Cerebellar cortex (tissue), 1 donor: ENCODE measurements at regions not wholly inside any gene's neighbourhood (a gene's known extent, or its start where the extent isn't known, plus 50 kb on each side); places are given as distances from the start of the nearest gene placed in this dataset.
"Not testable (repeated sequence)": the region's sequence is repeated elsewhere in the genome, so short reads cannot be mapped to it uniquely, and the experiment has no call there.

Source experiments
- DNase-seq: peaks from one replicate; pipeline ENCODE4 v3.0.0-alpha.2; 2015; ENCODE audit warnings: low spot score

DNA sequence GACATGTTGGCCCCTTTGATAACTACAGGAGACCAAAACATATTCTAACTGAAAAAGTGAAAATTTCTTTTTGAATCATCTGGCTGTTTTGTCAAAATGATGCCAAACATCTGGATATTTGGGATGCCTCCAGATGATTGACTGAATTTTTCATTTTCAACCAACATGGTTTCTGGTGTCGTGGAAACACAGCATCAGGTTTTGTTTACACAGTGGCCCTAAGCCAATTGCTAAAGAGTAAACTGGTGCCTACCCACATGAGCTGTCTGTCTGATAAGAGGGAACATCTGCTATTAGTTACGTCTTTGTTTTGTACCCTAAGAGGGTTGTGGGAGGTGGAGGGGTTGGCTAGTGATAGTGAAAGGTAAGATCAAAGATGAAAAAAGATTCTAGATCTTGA, 204.8 kb downstream of the KCNK2 start:
- no peak for DNase-seq

DNA sequence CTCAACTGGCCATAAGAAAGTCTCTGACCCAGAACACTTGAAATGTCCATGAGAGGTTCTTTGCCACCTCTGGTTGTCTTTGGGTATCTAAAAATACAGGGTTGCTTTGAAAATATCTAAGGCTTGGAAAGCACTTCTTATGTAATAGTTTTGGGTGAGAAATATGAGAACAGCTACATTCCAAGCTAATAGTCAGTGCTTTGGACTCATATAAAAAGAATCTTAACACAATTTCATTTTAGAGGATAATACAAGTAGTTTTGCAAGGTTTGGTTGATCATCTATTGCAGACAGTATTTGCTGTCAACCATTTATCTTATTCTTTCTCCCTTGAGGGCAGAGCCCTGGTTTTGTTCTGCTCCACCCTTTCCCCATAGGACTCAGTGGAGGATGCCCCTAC, 207.5 kb downstream of the KCNK2 start:
- no peak for DNase-seq

DNA sequence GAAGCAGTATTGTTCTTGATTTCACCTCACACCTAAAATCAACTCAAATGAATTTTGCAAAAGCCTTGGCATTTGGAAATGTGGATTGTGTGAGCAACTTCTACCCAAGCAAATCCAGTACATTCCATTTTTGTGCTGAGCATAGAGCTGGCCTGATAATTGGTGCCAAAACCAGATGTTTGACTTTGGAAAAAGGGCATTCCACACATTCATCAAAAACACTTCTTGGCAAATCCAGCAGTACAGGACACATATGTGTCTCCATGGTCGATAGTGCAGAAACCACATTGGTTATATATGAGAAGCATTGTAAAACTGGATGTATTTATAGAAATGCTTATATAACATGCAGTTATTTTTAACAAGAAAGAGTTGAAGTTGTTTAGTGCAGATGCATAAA, 210.4 kb downstream of the KCNK2 start:
- no peak for DNase-seq

DNA sequence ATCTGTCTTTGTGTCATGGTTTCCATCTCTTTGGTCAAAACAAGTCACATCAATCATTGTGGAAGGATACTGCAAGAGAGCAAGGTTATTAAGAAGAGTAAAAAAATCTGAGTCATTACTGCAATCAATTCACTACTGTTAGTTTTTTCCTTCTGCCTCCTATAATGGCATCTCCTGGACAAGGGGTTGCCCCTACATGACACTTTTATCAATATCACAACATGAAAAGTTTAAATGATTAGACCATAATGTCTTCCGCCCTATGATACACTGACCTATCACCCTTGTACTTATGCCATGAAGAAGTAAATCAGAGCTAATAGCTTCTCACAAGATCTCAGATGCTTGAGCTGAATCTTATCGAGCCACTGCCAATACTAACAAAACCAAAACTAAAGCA, 223.9 kb downstream of the KCNK2 start:
- no peak for DNase-seq

DNA sequence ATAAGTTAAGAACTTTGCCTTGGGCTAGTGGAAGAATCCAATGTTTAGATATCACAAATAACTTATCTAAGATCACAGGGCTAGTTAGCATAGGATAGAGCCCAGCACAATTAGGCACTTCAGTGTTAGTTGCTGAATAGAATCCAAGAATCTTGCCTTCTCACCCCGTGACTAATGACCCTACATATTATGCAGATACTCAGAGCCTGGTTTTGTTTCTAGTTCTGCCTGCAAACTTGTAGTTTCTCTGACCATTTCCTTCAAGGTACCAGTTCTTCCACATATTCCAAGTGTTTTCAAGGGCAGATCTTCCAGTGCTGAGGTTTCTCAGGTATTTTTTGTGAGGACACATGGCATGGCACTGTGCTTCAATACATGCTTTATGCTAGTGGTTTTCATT, 239.3 kb downstream of the KCNK2 start:
- no peak for DNase-seq

DNA sequence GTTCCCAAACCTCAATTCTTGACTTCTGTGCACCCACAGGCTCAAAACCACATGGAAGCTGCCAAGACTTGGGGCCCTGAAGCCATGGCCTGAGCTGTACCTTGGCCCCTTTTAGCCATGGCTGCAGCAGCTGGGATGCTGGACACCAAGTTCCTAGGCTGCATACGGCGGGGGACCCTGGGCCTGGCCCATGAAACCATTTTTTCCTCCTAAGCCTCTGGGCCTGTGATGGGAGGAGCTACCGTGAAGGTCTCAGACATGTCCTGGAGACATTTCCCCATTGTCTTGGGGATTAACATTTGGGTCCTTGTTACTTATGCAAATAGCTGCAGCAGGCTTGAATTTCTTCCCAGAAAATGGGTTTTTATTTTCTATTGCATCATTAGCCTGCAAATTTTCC, 241.5 kb downstream of the KCNK2 start:
- DNase-seq, result not testable (repeated sequence)

DNA sequence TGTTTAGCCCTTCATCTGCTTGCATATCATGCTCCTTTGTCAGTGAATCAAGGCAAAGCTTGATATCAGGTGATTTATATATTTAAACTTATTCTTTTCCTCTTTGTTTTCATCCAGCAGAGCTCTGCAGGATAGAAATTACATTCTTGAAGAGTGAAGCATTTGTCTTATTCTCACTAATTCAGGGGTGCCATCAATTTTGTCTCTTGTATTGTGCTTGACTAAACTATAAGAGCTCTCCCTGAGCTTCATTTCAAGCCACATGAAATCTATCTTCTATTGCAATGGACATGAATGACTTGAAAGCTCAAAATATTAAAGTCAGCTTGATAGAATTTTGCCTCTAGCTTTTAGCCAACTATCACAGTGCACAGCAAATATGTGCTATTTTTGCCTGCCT, 236.7 kb upstream of the KCTD3 start:
- no peak for DNase-seq

DNA sequence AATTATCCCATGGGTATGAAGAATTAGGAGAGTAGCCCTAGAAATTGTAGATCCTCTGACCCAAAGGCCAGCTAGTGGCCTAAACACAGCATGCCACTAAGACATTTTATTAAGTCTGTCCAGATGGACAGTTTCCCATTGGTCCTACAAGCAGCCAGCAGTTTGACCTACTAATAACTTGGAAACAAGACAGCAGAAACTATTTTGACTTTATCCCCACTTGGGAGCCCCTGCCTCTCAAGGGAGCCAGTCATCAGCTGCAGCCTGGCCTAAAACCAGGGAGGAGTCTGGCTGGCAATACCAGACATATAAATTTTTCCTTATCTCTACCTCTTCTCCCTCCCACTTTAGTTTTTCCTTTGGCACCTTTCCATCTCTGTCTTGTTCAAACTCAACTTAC, 222.6 kb upstream of the KCTD3 start:
- no peak for DNase-seq

DNA sequence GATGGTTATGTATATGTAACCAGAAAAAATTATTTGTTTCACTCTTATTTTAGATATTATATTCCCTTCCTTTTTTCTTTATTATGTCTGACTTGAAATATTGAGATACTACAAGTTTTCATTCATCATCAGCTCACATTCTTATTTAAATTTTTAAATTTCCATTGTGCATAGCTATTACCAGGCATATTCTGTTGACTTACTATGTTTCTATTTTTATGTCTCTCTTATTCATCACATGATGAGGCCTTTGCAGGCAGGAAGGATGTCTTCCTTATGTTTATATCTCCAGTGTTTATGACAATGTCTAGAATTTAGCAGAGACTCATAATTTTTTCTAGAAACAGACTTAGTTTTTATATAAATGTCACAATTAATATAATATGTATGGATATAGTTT, 221.9 kb upstream of the KCTD3 start:
- no peak for DNase-seq

DNA sequence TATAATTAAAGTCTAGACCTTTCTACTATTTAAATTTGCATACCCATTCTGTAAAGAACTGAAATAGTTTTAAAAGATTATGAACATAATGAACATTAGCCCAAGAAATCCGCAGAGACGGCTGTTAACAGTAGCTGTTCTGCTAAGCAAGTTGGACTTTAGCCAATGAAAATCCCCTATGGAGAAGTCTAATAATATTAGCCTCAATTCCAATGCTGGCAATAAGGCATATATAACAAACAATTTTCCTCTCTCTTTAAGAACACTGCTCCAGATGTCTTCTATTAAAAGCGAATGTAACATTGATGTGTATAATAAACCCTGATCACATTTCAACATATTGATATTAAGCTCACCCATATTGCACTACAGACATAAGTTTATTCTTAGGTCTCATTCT, 221.3 kb upstream of the KCTD3 start:
- no peak for DNase-seq

DNA sequence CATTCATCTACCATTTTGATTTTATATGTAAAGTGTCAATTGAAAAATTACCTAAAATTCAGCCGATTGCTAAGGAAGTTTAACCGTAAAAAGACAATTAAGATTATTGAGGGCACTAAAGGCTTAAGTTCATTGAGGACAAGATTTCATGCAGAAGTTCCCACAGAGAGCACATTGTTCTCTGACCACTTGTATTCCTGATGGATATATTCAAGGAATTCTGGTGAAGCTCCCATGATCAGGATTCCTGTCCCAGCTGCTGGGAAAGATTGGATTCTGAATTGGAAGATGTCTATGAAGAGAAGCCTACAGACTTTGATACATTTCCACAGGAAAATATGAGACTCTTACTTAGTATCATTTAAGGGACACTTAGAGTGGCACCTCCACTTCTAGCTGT, 209.2 kb upstream of the KCTD3 start:
- no peak for DNase-seq

DNA sequence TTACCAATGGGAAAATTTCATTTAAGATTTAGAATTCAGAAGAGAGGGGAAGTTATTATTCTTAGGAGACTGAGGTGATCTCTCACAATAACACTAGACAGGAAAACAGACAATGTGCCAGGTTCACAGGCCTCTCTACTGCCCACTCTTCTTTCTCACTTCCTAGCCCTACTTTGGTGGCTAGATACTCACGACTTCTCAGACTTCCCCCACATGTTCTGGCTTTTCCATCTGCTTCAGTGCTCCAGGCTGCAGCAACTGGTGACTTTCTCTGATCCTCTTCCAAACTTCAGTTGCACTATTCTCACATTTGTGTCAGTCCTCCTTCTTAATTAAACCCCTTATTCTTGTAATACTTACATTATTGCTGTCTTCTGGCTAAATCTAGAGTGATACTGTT, 208.7 kb upstream of the KCTD3 start:
- no peak for DNase-seq

DNA sequence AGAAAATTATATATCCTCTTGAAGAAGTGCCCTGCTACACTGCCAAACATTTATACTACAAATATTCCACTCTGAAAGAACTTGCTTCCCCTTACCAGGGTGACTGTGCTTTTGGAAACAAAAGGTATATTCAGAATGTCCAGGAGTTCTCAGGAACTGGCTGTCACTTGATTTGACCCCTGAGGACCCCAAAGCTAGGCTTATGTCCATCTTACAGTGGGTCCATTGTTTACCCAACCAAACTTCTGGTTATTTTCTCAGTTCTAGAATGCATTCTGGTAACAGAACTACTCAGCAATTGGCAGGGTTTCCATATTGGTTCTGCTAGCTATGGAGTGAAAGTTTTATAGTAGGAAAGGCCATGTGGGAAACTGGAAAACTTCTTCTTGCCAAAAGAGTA, 207.1 kb upstream of the KCTD3 start:
- DNase-seq, result no peak

DNA sequence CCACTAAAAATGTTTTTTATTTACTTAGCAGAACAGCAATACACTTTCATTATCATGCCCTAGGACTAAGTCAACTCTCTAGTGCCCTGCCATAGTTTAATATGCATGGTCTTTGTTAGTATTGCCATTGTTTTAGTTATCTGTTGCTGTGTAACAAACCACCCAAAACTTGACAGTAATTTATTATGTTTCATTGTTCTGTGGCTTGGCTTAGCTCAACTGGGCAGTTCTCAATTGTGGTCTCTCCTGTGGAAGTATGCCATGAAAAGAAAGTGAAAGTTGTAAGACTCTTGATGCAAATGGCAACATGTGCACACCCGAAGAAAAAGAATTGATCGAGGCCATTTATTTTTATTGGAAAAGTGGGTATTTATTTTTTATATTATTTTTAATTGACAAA, 206.3 kb upstream of the KCTD3 start:
- DNase-seq, result no peak

DNA sequence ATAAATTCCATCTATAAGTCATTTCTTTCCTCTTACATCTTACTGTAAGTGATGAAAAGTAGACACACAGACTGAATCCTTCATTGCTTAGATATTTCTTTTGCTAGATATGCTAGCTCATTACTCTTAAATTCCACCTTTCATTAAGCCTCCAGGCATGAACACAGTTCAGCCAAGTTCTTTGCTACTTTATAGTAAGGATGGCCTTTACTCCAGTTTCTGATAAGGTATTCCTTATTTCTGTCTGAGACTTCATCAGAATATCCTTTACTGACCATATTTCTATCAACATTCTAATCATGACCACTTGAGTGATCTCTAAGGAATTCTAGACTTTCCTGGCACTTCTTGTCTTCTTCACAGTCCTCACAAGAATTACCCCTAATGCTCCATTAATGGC, 191.7 kb upstream of the KCTD3 start:
- no peak for DNase-seq

DNA sequence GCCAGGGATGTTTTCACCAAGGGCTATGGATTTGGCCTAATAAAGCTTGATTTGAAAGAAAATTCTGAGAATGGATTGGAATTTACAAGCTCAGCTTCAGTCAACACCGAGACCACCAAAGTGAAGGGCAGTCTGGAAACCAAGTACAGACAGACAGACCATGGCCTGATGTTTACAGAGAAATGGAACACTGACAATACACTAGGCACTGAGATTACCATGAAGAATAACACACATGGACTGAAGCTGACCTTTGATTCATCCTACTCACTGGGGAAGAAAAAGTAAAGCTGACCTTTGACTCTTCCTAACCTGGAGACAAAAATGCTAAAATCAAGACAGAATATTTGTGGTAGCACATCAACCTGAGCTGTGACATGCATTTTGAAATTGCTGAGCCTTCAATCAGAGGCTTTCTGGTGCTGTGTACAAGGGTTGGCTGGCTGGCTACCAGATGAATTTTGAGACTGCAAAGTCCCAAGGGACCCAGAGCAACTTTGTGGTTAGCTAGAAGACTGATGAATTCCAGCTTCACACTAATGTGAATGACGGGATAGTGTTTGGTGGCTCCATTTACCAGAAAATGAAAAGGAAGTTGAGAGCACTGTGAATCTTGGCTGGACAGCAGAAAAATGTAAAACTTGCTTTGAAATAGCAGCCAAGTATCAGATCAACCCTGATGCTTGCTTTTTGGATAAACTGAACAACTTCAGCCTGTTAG, 190.4 kb upstream of the KCTD3 start:
- no peak for DNase-seq

DNA sequence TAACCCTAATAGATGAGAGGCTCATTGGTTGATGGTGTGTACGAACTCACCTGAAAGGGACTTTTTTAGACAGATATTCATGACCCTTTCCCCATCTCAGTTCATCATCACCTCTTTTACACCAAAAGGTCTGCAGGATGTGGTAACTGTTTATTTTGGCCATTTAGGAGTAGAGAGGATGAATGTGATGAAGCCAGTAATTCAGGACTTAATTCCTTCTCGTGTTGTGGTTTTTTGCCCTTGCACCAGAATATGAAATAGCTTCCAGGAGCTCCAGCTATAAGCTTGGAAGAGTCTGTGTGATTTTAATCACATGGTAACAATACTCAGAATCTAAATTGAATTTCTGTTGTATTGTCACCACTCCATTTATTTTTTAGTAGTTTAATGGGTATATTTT, 189.4 kb upstream of the KCTD3 start:
- no peak for DNase-seq

DNA sequence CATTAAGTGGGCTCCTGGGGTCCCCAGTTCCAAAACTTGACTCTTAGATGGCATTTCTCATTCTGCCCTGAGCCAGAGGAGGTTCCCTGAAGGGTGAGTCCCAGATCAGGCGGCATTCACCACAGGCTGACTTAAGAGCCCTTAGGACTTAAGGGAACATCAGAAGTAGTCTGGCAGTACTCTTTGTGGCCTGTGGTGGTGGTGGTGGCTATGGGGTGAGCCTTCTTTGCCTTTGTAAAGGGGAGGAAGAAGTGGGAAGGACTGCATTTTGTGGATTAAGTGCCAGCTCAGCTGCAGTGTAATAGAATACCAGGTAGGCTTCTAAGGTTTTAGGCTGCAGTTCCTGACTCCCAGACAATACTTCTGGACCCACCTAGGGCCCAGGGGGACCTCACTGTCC, 186.5 kb upstream of the KCTD3 start:
- DNase-seq, result no peak

DNA sequence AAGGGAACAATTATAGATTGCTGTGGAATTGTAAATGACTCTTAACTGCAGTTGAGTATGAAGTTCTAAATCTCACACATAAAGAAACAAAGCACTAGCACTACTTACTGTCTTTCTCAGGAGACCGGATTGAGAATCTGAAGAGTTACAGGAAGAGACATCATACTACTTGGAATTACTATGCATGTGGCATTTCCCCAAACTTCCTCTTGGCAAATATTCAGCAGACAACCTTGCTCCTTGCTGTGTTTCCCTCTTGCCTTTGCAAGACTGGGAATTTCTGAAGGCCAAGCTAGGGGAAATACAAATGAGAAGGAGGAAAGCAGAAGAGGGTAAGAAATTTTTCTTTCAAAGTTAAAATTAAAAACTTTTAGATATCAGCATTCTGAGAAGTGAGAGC, 173.6 kb upstream of the KCTD3 start:
- no peak for DNase-seq

DNA sequence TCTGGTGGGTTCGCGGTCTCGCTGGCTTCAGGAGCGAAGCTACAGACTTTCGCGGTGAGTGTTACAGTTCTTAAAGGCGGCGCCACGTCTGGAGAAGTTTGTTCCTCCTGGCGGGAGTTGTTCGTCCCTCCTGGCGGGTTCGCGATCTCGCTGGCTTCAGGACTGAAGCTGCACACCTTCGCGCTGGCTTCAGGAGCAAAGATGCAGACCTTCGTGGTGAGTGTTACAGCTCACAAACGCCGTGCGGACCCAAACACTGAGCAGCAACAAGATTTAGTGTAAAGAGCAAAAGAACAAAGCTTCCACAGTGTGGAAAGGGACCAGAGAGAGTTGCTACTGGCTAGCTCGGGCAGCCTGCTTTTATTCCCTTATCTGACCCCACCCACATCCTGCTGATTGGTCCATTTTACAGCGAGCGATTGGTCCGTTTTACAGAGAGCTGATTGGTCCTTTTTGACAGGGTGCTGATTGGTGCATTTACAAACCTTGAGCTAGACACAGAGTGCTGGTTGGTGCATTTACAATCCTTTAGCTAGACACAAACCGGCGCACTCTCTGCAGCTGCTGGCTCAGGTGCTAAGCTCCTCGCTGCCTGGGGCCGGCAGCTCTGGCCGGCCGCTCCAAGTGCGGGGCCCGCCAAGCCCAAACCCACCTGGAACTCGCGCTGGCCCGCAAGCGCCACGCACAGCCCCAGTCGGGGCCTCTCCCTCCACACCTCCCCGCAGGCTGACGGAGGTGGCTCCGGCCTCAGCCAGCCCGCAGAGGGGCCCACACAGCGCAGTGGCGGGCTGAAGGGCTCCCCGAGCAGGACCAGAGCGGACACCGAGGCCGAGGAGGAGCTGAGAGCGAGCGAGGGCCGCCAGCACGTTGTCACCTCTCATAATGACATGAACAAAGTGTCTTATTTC, 172.8 kb upstream of the KCTD3 start:
- no peak for DNase-seq

DNA sequence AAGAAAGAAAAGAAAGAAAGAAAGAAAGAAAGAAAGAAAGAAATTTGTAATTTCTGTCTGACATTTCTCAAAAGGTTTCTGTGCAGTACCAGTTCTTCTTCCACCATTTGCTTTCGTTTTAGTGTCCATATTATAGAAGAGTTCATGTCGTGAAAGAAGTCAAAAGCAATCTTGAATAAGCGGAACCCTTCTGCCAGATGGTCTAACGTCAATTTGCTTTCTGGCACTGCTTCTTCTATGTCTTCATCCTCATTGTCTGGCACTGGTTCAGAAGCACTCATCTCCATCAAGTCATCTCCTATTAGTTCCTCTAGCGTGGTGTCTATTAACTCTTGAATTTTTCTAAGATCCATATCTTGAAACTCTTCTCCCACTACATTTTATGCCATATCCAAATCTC, 170.0 kb upstream of the KCTD3 start:
- DNase-seq, result no peak

DNA sequence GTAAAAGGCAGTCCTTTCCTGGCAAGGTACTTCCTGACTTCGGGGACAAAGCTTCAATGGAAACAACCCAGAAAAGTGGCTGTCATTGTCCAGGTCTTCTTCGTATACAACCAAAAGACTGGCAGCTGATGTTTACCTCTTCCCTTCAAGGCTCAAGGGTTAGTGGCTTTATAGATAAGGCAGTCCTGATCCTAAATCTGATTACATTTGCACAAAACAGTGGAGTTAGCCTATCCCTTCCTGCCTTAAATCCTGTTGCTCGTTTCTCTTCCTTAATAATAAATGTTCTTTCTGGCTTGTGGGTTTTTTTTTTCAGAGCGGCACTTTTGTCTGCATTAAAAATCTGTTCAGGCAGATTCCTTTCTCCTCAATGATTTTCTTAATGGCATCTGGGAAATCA, 169.3 kb upstream of the KCTD3 start:
- DNase-seq, result no peak

DNA sequence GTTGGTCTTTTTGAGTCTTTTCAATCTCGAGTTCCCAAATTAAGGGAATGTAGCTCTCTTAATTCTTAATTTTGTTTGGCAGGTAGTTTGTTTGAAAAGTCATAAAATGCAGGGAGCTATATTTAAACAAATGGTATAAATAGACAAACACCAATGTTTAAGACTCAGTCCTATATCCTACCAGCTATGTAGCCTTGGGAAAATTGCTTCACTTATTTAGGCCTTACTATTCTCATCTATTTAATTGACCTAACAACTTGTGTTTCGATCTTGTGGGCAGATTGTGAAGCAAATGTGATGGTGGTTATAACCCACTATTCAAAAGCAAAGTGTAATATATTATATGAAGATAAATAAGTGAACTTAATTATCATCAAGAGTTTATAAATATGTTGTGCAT, 167.3 kb upstream of the KCTD3 start:
- DNase-seq, result no peak

DNA sequence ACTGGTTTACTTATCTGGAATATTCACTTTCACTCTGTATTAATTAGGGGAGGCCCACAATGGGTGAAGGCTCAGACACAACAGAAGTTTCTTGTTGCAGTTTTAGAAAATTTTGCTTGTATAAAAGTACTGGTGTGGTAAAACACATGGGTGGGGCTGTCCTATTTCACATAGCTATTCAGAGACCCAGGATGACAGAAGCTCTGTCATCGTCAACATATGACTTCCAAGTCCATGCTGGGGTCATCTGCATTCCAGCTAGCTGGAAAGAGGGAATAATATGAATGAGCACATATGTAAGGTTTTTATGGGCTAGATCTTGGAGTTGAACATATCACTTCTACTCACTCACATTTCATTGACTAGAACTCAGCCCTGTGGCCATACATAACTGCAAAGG, 166.4 kb upstream of the KCTD3 start:
- DNase-seq, result no peak
